ENCODE measurements at regions not wholly inside any gene's neighbourhood (a gene's known extent, or its start where the extent isn't known, plus 50 kb on each side); places are given as distances from the start of the nearest gene placed in this dataset.
"Not testable (repeated sequence)": the region's sequence is repeated elsewhere in the genome, so short reads cannot be mapped to it uniquely, and the experiment has no call there.

- DNase-seq (ENCODE audit: low read depth) = no peak
- no peak overlapping the region for H3K4me3 ChIP-seq (ENCODE audit: low read length)
- TF ChIP-seq CTCF (conservative IDR thresholded peaks at IDR 0.05; ENCODE audit: low read length) = no peak
Measured at GRCh38 chr2:146414456-146414855, 1430.4 kb upstream of the ACVR2A start.

- no peak overlapping the region for H3K4me3 ChIP-seq (ENCODE audit: low read length)
- no peak for TF ChIP-seq CTCF (conservative IDR thresholded peaks at IDR 0.05; ENCODE audit: low read length)
- no peak for DNase-seq (ENCODE audit: low read depth)
Measured at GRCh38 chr2:146413086-146413610, 1431.7 kb upstream of the ACVR2A start.

GRCh38 chr2:146412625-146413024 is 1432.2 kb upstream of the ACVR2A start:
- TF ChIP-seq CTCF (conservative IDR thresholded peaks at IDR 0.05; ENCODE audit: low read length) = no peak
- no peak for DNase-seq (ENCODE audit: low read depth)
- no peak overlapping the region for H3K4me3 ChIP-seq (ENCODE audit: low read length)

GRCh38 chr2:146405402-146406309 is 1439.2 kb upstream of the ACVR2A start:
- H3K4me3 ChIP-seq (ENCODE audit: low read length); DNase-seq (ENCODE audit: low read depth): not testable (repeated sequence)

- H3K4me3 ChIP-seq (ENCODE audit: low read length); DNase-seq (ENCODE audit: low read depth): not testable (repeated sequence)
Measured at GRCh38 chr2:146403546-146404160, 1441.2 kb upstream of the ACVR2A start.

- H3K4me3 ChIP-seq (ENCODE audit: low read length) = no peak overlapping the region
- no peak for DNase-seq (ENCODE audit: low read depth)
- no peak for TF ChIP-seq CTCF (conservative IDR thresholded peaks at IDR 0.05; ENCODE audit: low read length)
Measured at GRCh38 chr2:146392631-146393030, 1452.2 kb upstream of the ACVR2A start.

- no peak overlapping the region for H3K4me3 ChIP-seq (ENCODE audit: low read length)
- no peak for DNase-seq (ENCODE audit: low read depth)
- no peak for TF ChIP-seq CTCF (conservative IDR thresholded peaks at IDR 0.05; ENCODE audit: low read length)
Measured at GRCh38 chr2:146392186-146392585, 1452.6 kb upstream of the ACVR2A start.

- TF ChIP-seq CTCF (conservative IDR thresholded peaks at IDR 0.05; ENCODE audit: low read length) = no peak
- no peak for DNase-seq (ENCODE audit: low read depth)
- no peak overlapping the region for H3K4me3 ChIP-seq (ENCODE audit: low read length)
Measured at GRCh38 chr2:146388757-146389156, 1456.1 kb upstream of the ACVR2A start.
